K562 (cell line): ENCODE measurements at regions not wholly inside any gene's neighbourhood (a gene's known extent, or its start where the extent isn't known, plus 50 kb on each side); places are given as distances from the start of the nearest gene placed in this dataset.

ENCODE experiments used
- ATAC-seq: fragments of 200-7000 bp; cut with Tn5 transposase; 3 replicates; pipeline ENCODE4 v1.9.1; 2020; ENCODE audit warnings: moderate library complexity
- BruUV-seq: library from RNA; stranded (reverse); fragments of 400-500 nt; replicated peaks from 2 replicates; lab custom pipeline; 2021; lab: Mats Ljungman, UMichigan
- CTCF ChIA-PET: fragments of 300-600 bp; formaldehyde crosslinking; extraction: SDS; loops from one replicate; lab custom pipeline; 2021; ENCODE audit warnings: low intra/inter-chr PET ratio; lab: Yijun Ruan, JAX
- POLR2A ChIA-PET: fragments of 300-600, 350-650 bp; sonication (Branson Sonifier 250); formaldehyde crosslinking; extraction: SDS; loops from one replicate; lab custom pipeline; 2021; ENCODE audit warnings: antibody characterized with exemption, inconsistent platforms; lab: Yijun Ruan, JAX
- DNase-seq, 4 experiments: peaks; one replicate each; pipeline versions ENCODE4 v3.0.0 to v3.0.0-alpha.2; 2011 to 2018; ENCODE audit warnings: low spot score in 3 of 4, mixed read lengths in 3 of 4; ENCODE audit errors: extremely low read depth in 1 of 4
- FAIRE-seq: peaks from 2 replicates; lab custom pipeline; 2011; peaks lifted over from hg19 to GRCh38; lab: Jason Lieb, UNC
- H2AFZ ChIP-seq: 2 replicates; pipeline ENCODE4 v1.6.0; 2011; ENCODE audit warnings: low read depth, low read length, control low read depth, inconsistent platforms
- H3K27ac ChIP-seq: fragments of 200-600 bp; 3 replicates; pipeline ENCODE4 v1.8.0; 2011; ENCODE audit warnings: low read depth, mild to moderate bottlenecking, control low read depth, inconsistent platforms, low read length, moderate library complexity, mixed read lengths; ENCODE audit errors: extremely low read depth
- H3K27me3 ChIP-seq, 2 experiments: fragments of 300-600 bp in 1 of 2; 2 replicates in 1 of 2; 3 replicates in 1 of 2; pipeline versions ENCODE4 v1.6.0 to v1.8.0; 2011; ENCODE audit warnings: inconsistent platforms in 2 of 2, low read length in 2 of 2, mild to moderate bottlenecking in 1 of 2, mixed read lengths in 1 of 2, moderate library complexity in 1 of 2; ENCODE audit not compliant: control insufficient read depth in 2 of 2, insufficient read depth in 2 of 2
- H3K36me3 ChIP-seq: fragments of 300-600 bp; 3 replicates; pipeline ENCODE4 v1.8.0; 2011; ENCODE audit warnings: mild to moderate bottlenecking, low read length, inconsistent platforms; ENCODE audit not compliant: control insufficient read depth, insufficient read depth
- H3K4me1 ChIP-seq, 2 experiments: fragments of 200-600 bp in 1 of 2; replicated peaks in 1 of 2; 2 replicates in 1 of 2; 3 replicates in 1 of 2; pipeline versions ENCODE4 v1.5.1 to v1.8.0; 2011; ENCODE audit warnings: inconsistent platforms in 2 of 2, low read length in 2 of 2, mild to moderate bottlenecking in 1 of 2, mixed read lengths in 1 of 2, moderate library complexity in 1 of 2; ENCODE audit not compliant: control insufficient read depth in 2 of 2, insufficient read depth in 2 of 2
- H3K4me2 ChIP-seq: 2 replicates; pipeline ENCODE4 v1.6.1; 2011; ENCODE audit warnings: low read length, control low read depth, inconsistent platforms, mixed read lengths; ENCODE audit not compliant: insufficient read depth
- H3K4me3 ChIP-seq: fragments of 200-600 bp; sonication (generic), shearing (Covaris generic); 2 replicates; pipeline ENCODE4 v1.5.1; 2016; ENCODE audit warnings: control low read depth, inconsistent platforms
- H3K79me2 ChIP-seq: fragments of 200-600 bp; 3 replicates; pipeline ENCODE4 v1.8.0; 2011; ENCODE audit warnings: low read length, inconsistent platforms; ENCODE audit not compliant: control insufficient read depth, insufficient read depth
- H3K9ac ChIP-seq, 2 experiments: 2 replicates each; pipeline versions ENCODE4 v1.6.0 to v1.6.1; 2011; ENCODE audit warnings: low read depth in 2 of 2, low read length in 2 of 2, control low read depth in 1 of 2, inconsistent platforms in 1 of 2, mild to moderate bottlenecking in 1 of 2, mixed read lengths in 1 of 2; ENCODE audit not compliant: insufficient read depth in 1 of 2
- H3K9me1 ChIP-seq: one replicate; pipeline ENCODE4 v1.6.0; 2011; ENCODE audit warnings: inconsistent platforms, mild to moderate bottlenecking, low read length, moderate library complexity; ENCODE audit not compliant: control insufficient read depth, insufficient read depth
- H3K9me3 ChIP-seq: replicated peaks from 2 replicates; pipeline ENCODE4 v1.5.1; 2011; ENCODE audit warnings: low read depth, low read length, inconsistent platforms; ENCODE audit not compliant: control insufficient read depth, insufficient read depth
- H4K20me1 ChIP-seq: replicated peaks from 2 replicates; pipeline ENCODE4 v1.6.1; 2011; ENCODE audit warnings: low read length, inconsistent platforms, mixed read lengths; ENCODE audit not compliant: control insufficient read depth, insufficient read depth
- RBFOX2 ChIP-seq: fragments of 200-400 bp; formaldehyde crosslinking; IDR thresholded peaks from 2 replicates; pipeline ENCODE4 v1.6.1; 2017; ENCODE audit warnings: low read depth, mild to moderate bottlenecking, low read length, moderate library complexity
- SAFB ChIP-seq: fragments of 200-400 bp; formaldehyde crosslinking; IDR thresholded peaks from 2 replicates; pipeline ENCODE4 v1.6.1; 2017; ENCODE audit warnings: low read depth, low read length, borderline replicate concordance
- SMAD3 ChIP-seq: fragments of 450-650 bp; formaldehyde crosslinking; conservative IDR thresholded peaks from 2 replicates; pipeline ENCODE4 v1.4.0; 2020; ENCODE audit warnings: mild to moderate bottlenecking
- TAF7 ChIP-seq: fragments of 450-650 bp; IDR thresholded peaks from 2 replicates; pipeline ENCODE4 v1.6.1; 2016; ENCODE audit warnings: missing genetic modification characterization, missing compliant biosample characterization
- TBL1XR1 ChIP-seq, 2 experiments: IDR thresholded peaks; 2 replicates each; pipeline ENCODE4 v1.6.1; 2012; ENCODE audit warnings: improper control_type of control experiment in 2 of 2, low read length in 2 of 2, mild to moderate bottlenecking in 1 of 2
- ZNF146 ChIP-seq: IDR thresholded peaks from one replicate; pipeline ENCODE4 v1.6.1; 2018; ENCODE audit warnings: missing compliant biosample characterization; ENCODE audit not compliant: unreplicated experiment
- WGBS: fragments of 100-300 bp; shearing (Covaris generic); methylation state at CpG from one replicate; pipeline ENCODE4 v1.1.6; 2016; ENCODE audit warnings: low coverage, mixed read lengths; ENCODE audit not compliant: insufficient coverage; ENCODE audit errors: missing lambda C conversion rate; 5-methylcytosine and 5-hydroxymethylcytosine counted together
- in situ Hi-C: fragments of 300-500 bp; cut with MboI; formaldehyde crosslinking; loops from 4 replicates; pipeline ENCODE4 v1.15.0; 2018; ENCODE audit warnings: inconsistent platforms, mixed read lengths
- intact Hi-C: fragments of 100-400 bp; cut with micrococcal nuclease; formaldehyde crosslinking; loops from 2 replicates; pipeline ENCODE4 v1.14.2; 2022
- TF ChIP-seq, protein P1 (sequence below): fragments of 250-450 bp; sonication (Bioruptor Pico); IDR thresholded peaks from 2 replicates; pipeline ENCODE4 v1.5.0; 2021
- TF ChIP-seq, protein P2 (sequence below): sonication (generic); formaldehyde crosslinking; IDR thresholded peaks from 2 replicates; pipeline ENCODE4 v1.8.0; 2022; ENCODE audit warnings: mild to moderate bottlenecking, missing genetic modification reagents

DNA sequence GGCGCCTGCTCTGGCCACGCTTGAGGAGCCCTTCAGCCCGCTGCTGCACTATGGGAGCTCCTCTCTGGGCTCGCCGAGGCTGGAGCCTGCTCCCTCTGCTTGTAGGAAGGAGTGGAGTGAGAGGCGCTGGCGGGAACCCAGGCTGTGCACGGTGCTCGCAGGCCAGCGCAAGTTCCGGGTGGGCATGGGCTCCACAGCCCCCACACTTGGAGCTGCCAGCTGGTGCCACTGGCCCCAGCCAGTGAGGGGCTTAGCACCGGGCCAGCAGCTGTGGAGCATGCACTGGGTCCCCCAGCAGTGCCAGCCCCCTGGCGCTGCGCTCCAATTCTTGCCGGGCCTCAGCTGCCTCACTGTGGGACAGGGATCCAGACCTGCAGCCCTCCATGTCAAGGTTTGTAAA, 122.1 kb upstream of the CD180 start:
- CTCF ChIA-PET, result no interaction called here

DNA sequence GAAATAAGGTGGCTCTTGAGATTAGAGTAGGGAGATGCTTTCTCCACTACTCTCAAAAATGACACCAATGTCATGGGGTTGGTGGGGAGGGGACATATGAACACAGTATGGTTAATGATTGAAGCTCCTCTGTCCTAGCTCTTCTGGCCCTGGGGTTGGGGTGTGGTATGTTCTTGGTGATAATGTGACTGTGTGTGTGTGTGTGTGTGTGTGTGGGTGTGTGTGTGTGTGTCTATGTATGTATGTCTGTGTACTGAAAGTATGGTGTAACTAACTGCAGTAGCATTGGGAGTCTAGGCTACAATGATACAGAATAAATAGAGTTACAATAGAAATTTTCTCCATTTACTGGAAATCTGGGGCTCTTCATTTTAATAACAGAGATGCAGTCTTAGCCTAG, 121.0 kb upstream of the CD180 start:
- no peaks in the 10 kb centered on the region for H3K9me1 ChIP-seq
- DNase-seq (no peak), FAIRE-seq (no peak), ATAC-seq (no peak)
- no peak overlapping the region for H3K4me3 ChIP-seq
- in situ Hi-C loops (no loop called here), intact Hi-C loops (no loop called here)
- H3K36me3 ChIP-seq, result no peaks in the 10 kb centered on the region
- no peak overlapping the region for H3K27ac ChIP-seq
- no peak overlapping the region for H3K4me2 ChIP-seq
- POLR2A ChIA-PET, result no interaction called here
- H3K79me2 ChIP-seq, result no peaks in the 10 kb centered on the region
- no peaks in the 10 kb centered on the region for H3K4me1 ChIP-seq
- no peaks in the 10 kb centered on the region for H3K27me3 ChIP-seq
- H3K9ac ChIP-seq, result no peak overlapping the region
- BruUV-seq, result no TSS peak
- CTCF ChIA-PET, result no interaction called here
- H4K20me1 ChIP-seq, result no peaks in the 10 kb centered on the region
- H2AFZ ChIP-seq, result no peak overlapping the region
- no peaks in the 10 kb centered on the region for H3K9me3 ChIP-seq
- TF ChIP-seq ZNF146 (no peak), TAF7 (tag) (no peak), RBFOX2 (no peak), TBL1XR1 (IDR thresholded peaks at IDR 0.05; ENCODE audit: low read length in 2 of 2) (no peak)
- TF ChIP-seq, protein P1, sequence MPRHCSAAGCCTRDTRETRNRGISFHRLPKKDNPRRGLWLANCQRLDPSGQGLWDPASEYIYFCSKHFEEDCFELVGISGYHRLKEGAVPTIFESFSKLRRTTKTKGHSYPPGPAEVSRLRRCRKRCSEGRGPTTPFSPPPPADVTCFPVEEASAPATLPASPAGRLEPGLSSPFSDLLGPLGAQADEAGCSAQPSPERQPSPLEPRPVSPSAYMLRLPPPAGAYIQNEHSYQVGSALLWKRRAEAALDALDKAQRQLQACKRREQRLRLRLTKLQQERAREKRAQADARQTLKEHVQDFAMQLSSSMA (CRISPR knock-in tag), result no peak

More for the DNA sequence above, 122.1 kb upstream of the CD180 start:
- Histone ChIP-seq H3K9me1 (no peaks in the 10 kb centered on the region), H2AFZ (no peak overlapping the region), H3K79me2 (no peaks in the 10 kb centered on the region), H3K4me2 (no peak overlapping the region), H3K9ac (no peak overlapping the region), H3K9me3 (no peaks in the 10 kb centered on the region), H3K27ac (no peak overlapping the region), H3K36me3 (no peaks in the 10 kb centered on the region), H3K27me3 (no peaks in the 10 kb centered on the region), H3K4me1 (no peaks in the 10 kb centered on the region), H4K20me1 (no peaks in the 10 kb centered on the region), H3K4me3 (no peak overlapping the region)
- DNase-seq, result no peak
- in situ Hi-C loops (no loop called here), intact Hi-C loops (no loop called here)
- BruUV-seq, result no TSS peak
- FAIRE-seq, result no peak
- WGBS, result 0% methylated on average over 9 of the region's 15 CpGs
- ATAC-seq, result no peak
- POLR2A ChIA-PET, result interaction anchor here (0.7 kb wide), 1 partner anchor 30 kb away, joined by 3 read pairs; no protein-coding TSS in a partner anchor
- TF ChIP-seq, protein P2, sequence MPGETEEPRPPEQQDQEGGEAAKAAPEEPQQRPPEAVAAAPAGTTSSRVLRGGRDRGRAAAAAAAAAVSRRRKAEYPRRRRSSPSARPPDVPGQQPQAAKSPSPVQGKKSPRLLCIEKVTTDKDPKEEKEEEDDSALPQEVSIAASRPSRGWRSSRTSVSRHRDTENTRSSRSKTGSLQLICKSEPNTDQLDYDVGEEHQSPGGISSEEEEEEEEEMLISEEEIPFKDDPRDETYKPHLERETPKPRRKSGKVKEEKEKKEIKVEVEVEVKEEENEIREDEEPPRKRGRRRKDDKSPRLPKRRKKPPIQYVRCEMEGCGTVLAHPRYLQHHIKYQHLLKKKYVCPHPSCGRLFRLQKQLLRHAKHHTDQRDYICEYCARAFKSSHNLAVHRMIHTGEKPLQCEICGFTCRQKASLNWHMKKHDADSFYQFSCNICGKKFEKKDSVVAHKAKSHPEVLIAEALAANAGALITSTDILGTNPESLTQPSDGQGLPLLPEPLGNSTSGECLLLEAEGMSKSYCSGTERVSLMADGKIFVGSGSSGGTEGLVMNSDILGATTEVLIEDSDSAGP (CRISPR knock-in tag), result no peak
- no peak for TF ChIP-seq SMAD3 (CRISPR knock-in tag)
- no peak for TF ChIP-seq SAFB
